Osteoblast (primary cell): ENCODE measurements at regions not wholly inside any gene's neighbourhood (a gene's known extent, or its start where the extent isn't known, plus 50 kb on each side); places are given as distances from the start of the nearest gene placed in this dataset.

Source experiments
- DNase-seq: peaks from one replicate; pipeline ENCODE4 v3.0.0; 2011; ENCODE audit warnings: low spot score, mixed read lengths; ENCODE audit not compliant: insufficient read length; ENCODE audit errors: missing footprints
- H2AFZ ChIP-seq: 2 replicates; pipeline ENCODE4 v1.6.0; 2011; ENCODE audit warnings: mild to moderate bottlenecking, low read length
- H3K27ac ChIP-seq: 2 replicates; pipeline ENCODE4 v1.5.1; 2011; ENCODE audit warnings: mild to moderate bottlenecking, low read depth, low read length, moderate library complexity
- H3K27me3 ChIP-seq: 2 replicates; pipeline ENCODE4 v1.6.0; 2012; ENCODE audit warnings: mild to moderate bottlenecking, control low read depth, inconsistent platforms, low read length, moderate library complexity; ENCODE audit not compliant: insufficient read depth
- H3K36me3 ChIP-seq: 2 replicates; pipeline ENCODE4 v1.5.1; 2011; ENCODE audit warnings: mild to moderate bottlenecking, low read length, control low read depth, moderate library complexity; ENCODE audit not compliant: insufficient read depth
- H3K4me1 ChIP-seq: 2 replicates; pipeline ENCODE4 v1.5.1; 2011; ENCODE audit warnings: mild to moderate bottlenecking, low read length, control low read depth, moderate library complexity; ENCODE audit not compliant: insufficient read depth
- H3K4me2 ChIP-seq: 2 replicates; pipeline ENCODE4 v1.6.0; 2011; ENCODE audit warnings: mild to moderate bottlenecking, low read length; ENCODE audit not compliant: insufficient read depth
- H3K4me3 ChIP-seq: fragments of 200-600 bp; sonication (generic); 3 replicates; pipeline ENCODE4 v1.5.1; 2012; ENCODE audit warnings: mild to moderate bottlenecking, low read length, inconsistent platforms; ENCODE audit not compliant: insufficient read depth
- H3K79me2 ChIP-seq: 2 replicates; pipeline ENCODE4 v1.6.0; 2012; ENCODE audit warnings: mild to moderate bottlenecking, low read length, control low read depth, inconsistent platforms; ENCODE audit not compliant: insufficient read depth
- H3K9me3 ChIP-seq: 2 replicates; pipeline ENCODE4 v1.5.1; 2011; ENCODE audit warnings: low read depth, low read length, control low read depth
- H4K20me1 ChIP-seq: 2 replicates; pipeline ENCODE4 v1.6.0; 2012; ENCODE audit warnings: mild to moderate bottlenecking, low read length, control low read depth; ENCODE audit not compliant: insufficient read depth
- CTCF ChIP-seq: IDR thresholded peaks from 2 replicates; pipeline ENCODE4 v1.5.1; 2011; ENCODE audit warnings: mild to moderate bottlenecking, low read depth, low read length, moderate library complexity; ENCODE audit errors: extremely low read depth

- DNase-seq = no peak
- no peak overlapping the region for H3K4me3 ChIP-seq
- H3K9me3 ChIP-seq = no peaks in the 10 kb centered on the region
- no peak overlapping the region for H3K4me2 ChIP-seq
- H3K36me3 ChIP-seq = no peaks in the 10 kb centered on the region
- H3K4me1 ChIP-seq = no peaks in the 10 kb centered on the region
- no peak for TF ChIP-seq CTCF
- H2AFZ ChIP-seq = no peak overlapping the region
- no peak overlapping the region for H3K27ac ChIP-seq
- H3K27me3 ChIP-seq = peaks cover 11% of the 10 kb centered on the region
- H4K20me1 ChIP-seq = no peaks in the 10 kb centered on the region
- H3K79me2 ChIP-seq = no peaks in the 10 kb centered on the region
Observed at GRCh38 chrX:69324851-69325250, 159.6 kb upstream of the PJA1 start.

GRCh38 chrX:69323786-69324720 lies 158.8 kb upstream of the PJA1 start:
- no peaks in the 10 kb centered on the region for H3K36me3 ChIP-seq
- TF ChIP-seq CTCF = no peak
- DNase-seq = no peak

GRCh38 chrX:69321789-69322188 lies 156.5 kb upstream of the PJA1 start:
- Histone ChIP-seq H3K9me3 (no peaks in the 10 kb centered on the region), H3K36me3 (no peaks in the 10 kb centered on the region), H3K4me3 (no peak overlapping the region), H2AFZ (no peak overlapping the region), H3K27me3 (peaks cover 23% of the 10 kb centered on the region), H3K27ac (no peak overlapping the region), H3K4me1 (no peaks in the 10 kb centered on the region), H3K79me2 (no peaks in the 10 kb centered on the region), H3K4me2 (no peak overlapping the region), H4K20me1 (no peaks in the 10 kb centered on the region)
- no peak for DNase-seq
- no peak for TF ChIP-seq CTCF

More at GRCh38 chrX:69323786-69324720, 158.8 kb upstream of the PJA1 start:
- Histone ChIP-seq H3K4me3 (no peak overlapping the region), H3K27me3 (peaks cover 12% of the 10 kb centered on the region), H3K4me2 (no peak overlapping the region), H3K27ac (no peak overlapping the region), H4K20me1 (no peaks in the 10 kb centered on the region), H3K4me1 (no peaks in the 10 kb centered on the region), H2AFZ (no peak overlapping the region), H3K9me3 (no peaks in the 10 kb centered on the region), H3K79me2 (no peaks in the 10 kb centered on the region)

GRCh38 chrX:69321006-69321655 lies 155.9 kb upstream of the PJA1 start:
- no peak overlapping the region for H3K4me2 ChIP-seq
- H4K20me1 ChIP-seq = peaks cover 2% of the 10 kb centered on the region
- H2AFZ ChIP-seq = no peak overlapping the region
- peaks cover 25% of the 10 kb centered on the region for H3K27me3 ChIP-seq
- H3K36me3 ChIP-seq = no peaks in the 10 kb centered on the region
- no peaks in the 10 kb centered on the region for H3K79me2 ChIP-seq
- no peaks in the 10 kb centered on the region for H3K4me1 ChIP-seq
- no peak overlapping the region for H3K4me3 ChIP-seq
- TF ChIP-seq CTCF = no peak
- DNase-seq = no peak
- no peak overlapping the region for H3K27ac ChIP-seq
- no peaks in the 10 kb centered on the region for H3K9me3 ChIP-seq
